ENCODE measurements at regions not wholly inside any gene's neighbourhood (a gene's known extent, or its start where the extent isn't known, plus 50 kb on each side); places are given as distances from the start of the nearest gene placed in this dataset.

DNA sequence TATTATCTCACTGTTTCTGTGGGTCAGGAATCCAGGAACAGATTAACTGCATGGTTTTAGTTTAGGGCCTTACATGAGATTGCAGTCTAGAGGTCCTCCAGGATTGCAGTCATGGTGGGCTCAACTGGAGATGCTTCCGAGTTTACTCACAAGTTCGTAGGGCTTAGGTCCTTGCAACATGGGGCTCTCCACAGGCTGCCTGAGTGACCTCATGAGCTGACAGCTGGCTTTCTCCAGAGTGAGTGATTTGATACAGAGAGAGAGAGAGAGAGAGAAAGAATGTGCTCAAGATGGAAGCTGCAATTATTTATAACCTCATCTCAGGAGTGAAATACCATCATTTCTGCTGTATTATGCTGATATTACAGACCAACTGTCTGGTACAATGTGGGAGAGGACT, 168.9 kb downstream of the GPAT3 start:
- H2AFZ ChIP-seq (replicated peaks; ENCODE audit: low read length, poor library complexity): no peak overlapping the region
- H2BK15ac ChIP-seq (ENCODE audit: low read depth, low read length): no peak overlapping the region
- no peak overlapping the region for H3K23ac ChIP-seq (ENCODE audit: low read depth, low read length)
- DNase-seq (no peak), ATAC-seq (ENCODE audit: low read depth) (no peak)
- no peak overlapping the region for H4K5ac ChIP-seq (ENCODE audit: low read depth, low read length)
- H3K79me1 ChIP-seq (ENCODE audit: low read depth in 1 of 2, low read length in 2 of 2): no peaks in the 10 kb centered on the region
- H3K9me3 ChIP-seq (ENCODE audit: control insufficient read depth, insufficient read depth, low read length): peaks cover 2% of the 10 kb centered on the region; the same call in 1 of the 2 replicates
- peaks cover 4% of the 10 kb centered on the region for H3K27me3 ChIP-seq (ENCODE audit: control insufficient read depth, insufficient read depth, low read length)
- dilution Hi-C loops (cut with HindIII; ENCODE audit: low sequenced_read_pairs, unreplicated experiment) (no loop called here), intact Hi-C loops (cut with micrococcal nuclease) (no loop called here), in situ Hi-C loops (cut with MboI; ENCODE audit: low sequenced_read_pairs) (no loop called here)
- ChIA-PET POLR2A (ENCODE audit: unreplicated experiment) (no interaction called here), CTCF (no interaction called here)
- H3K9me1 ChIP-seq (ENCODE audit: insufficient read depth, low read length): no peaks in the 10 kb centered on the region
- no peak overlapping the region for H2BK5ac ChIP-seq (ENCODE audit: low read depth, low read length, poor library complexity, severe bottlenecking)
- H3K18ac ChIP-seq (ENCODE audit: low read depth, low read length): no peak overlapping the region
- H3K4me3 ChIP-seq (ENCODE audit: insufficient read depth, low read depth, low read length): no peak overlapping the region
- H3K56ac ChIP-seq (ENCODE audit: extremely low read depth, insufficient read depth, low read length): no peak overlapping the region
- H3K4me1 ChIP-seq (ENCODE audit: control insufficient read depth, insufficient read depth, low read length): no peaks in the 10 kb centered on the region
- no peaks in the 10 kb centered on the region for H4K20me1 ChIP-seq (ENCODE audit: insufficient read depth, low read length)
- H2AK5ac ChIP-seq (ENCODE audit: low read depth, low read length): no peak overlapping the region
- BruUV-seq (replicated peaks): no TSS peak
- H4K91ac ChIP-seq (ENCODE audit: insufficient read depth, low read depth, low read length): no peak overlapping the region
- no peak overlapping the region for H3K4me2 ChIP-seq (ENCODE audit: low read depth, low read length)
- H2AK9ac ChIP-seq (replicated peaks; ENCODE audit: low read depth, low read length, poor library complexity): no peak overlapping the region
- H3K4ac ChIP-seq (ENCODE audit: low read depth, low read length): no peak overlapping the region
- no peak overlapping the region for H2BK120ac ChIP-seq (ENCODE audit: low read depth, low read length)
- H3K27ac ChIP-seq (ENCODE audit: insufficient read depth, low read length): no peak overlapping the region
- H3K14ac ChIP-seq (replicated peaks; ENCODE audit: low read depth, low read length): no peak overlapping the region
- H2BK20ac ChIP-seq (ENCODE audit: low read depth, low read length): no peak overlapping the region
- H3K9ac ChIP-seq (ENCODE audit: low read depth, low read length): no peak overlapping the region
- no peak overlapping the region for H4K8ac ChIP-seq (ENCODE audit: low read depth in 2 of 2, low read length in 2 of 2)
- H3K36me3 ChIP-seq (ENCODE audit: control insufficient read depth, insufficient read depth, low read length): no peaks in the 10 kb centered on the region
- TF ChIP-seq CHD1 (IDR thresholded peaks at IDR 0.05; ENCODE audit: low read depth, low read length): no peak
- TF ChIP-seq RAD21 (IDR thresholded peaks at IDR 0.05; ENCODE audit: low read length): no peak
- TF ChIP-seq NFE2L2 (IDR thresholded peaks at IDR 0.05; ENCODE audit: low read depth, low read length): no peak
- TF ChIP-seq MAFK (IDR thresholded peaks at IDR 0.05; ENCODE audit: low read depth, low read length): no peak
- TF ChIP-seq, protein P1, sequence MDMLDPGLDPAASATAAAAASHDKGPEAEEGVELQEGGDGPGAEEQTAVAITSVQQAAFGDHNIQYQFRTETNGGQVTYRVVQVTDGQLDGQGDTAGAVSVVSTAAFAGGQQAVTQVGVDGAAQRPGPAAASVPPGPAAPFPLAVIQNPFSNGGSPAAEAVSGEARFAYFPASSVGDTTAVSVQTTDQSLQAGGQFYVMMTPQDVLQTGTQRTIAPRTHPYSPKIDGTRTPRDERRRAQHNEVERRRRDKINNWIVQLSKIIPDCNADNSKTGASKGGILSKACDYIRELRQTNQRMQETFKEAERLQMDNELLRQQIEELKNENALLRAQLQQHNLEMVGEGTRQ (IDR thresholded peaks at IDR 0.05; ENCODE audit: low read depth, low read length): no peak
- TF ChIP-seq POLR2A (IDR thresholded peaks at IDR 0.05; ENCODE audit: low read depth, low read length): no peak
- no peak for TF ChIP-seq CEBPB (IDR thresholded peaks at IDR 0.05; ENCODE audit: low read depth, low read length)
- no peak for TF ChIP-seq SMC3 (IDR thresholded peaks at IDR 0.05; ENCODE audit: low read depth, low read length)
- TF ChIP-seq, protein P2, sequence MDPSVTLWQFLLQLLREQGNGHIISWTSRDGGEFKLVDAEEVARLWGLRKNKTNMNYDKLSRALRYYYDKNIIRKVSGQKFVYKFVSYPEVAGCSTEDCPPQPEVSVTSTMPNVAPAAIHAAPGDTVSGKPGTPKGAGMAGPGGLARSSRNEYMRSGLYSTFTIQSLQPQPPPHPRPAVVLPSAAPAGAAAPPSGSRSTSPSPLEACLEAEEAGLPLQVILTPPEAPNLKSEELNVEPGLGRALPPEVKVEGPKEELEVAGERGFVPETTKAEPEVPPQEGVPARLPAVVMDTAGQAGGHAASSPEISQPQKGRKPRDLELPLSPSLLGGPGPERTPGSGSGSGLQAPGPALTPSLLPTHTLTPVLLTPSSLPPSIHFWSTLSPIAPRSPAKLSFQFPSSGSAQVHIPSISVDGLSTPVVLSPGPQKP (IDR thresholded peaks at IDR 0.05; ENCODE audit: borderline replicate concordance, low read depth, low read length): no peak
- no peak for TF ChIP-seq RFX5 (IDR thresholded peaks at IDR 0.05; ENCODE audit: low read depth, low read length)
- no peak for TF ChIP-seq MAZ (IDR thresholded peaks at IDR 0.05; ENCODE audit: borderline replicate concordance, low read depth, low read length)
- no CpG with 5 or more reads among the region's 2 CpGs for WGBS, 2 experiments (ENCODE audit: extremely low coverage in 2 of 2, insufficient read length in 1 of 2)

Data from IMR-90 (cell line).